ENCODE measurements at regions not wholly inside any gene's neighbourhood (a gene's known extent, or its start where the extent isn't known, plus 50 kb on each side); places are given as distances from the start of the nearest gene placed in this dataset.

DNA sequence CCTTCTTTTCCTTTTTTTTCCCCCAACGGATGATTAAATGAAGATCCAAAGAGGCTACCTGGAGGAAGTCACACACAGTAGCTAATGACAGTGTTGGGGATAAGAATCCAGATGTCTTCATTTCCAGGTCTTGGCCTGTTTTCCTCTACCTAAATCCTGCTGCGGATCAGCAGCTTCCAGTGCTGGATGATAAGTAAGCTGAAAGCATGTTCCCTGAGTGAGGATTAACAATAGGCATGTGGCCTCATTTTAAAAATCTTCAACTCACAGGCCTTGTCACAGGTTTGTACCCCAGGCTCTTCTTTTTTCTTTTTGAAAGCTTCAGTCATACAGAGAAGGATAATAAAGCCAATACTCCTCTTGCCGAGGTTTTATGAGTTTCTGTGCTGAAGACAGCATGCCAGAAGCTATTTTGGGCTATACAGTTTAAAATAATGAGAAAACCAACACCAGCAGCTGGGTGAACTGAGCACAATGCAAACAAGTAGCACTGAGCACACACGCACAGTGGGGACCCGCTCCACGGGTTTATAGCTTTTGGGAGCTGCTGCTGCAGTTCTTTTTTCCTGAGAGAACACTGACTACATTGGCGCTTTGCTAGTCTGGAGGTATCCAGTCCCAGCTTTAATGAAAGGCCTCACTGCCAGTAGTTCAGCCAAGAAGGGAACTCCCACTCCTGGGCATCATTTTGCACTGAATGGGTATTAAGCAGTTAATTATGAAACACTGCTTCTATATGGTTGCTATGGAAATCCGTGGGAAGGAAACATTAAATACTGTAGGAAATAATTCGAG lies 184.2 kb upstream of the CTSO start:
- Mint-ChIP-seq H3K36me3 (no peaks in the 10 kb centered on the region), H3K27ac (no peak overlapping the region), H3K4me3 (no peak overlapping the region), H3K27me3 (no peaks in the 10 kb centered on the region), H3K9me3 (peaks cover 2 to 7% (median 4%) of the 10 kb centered on the region in 5 donors), H3K4me1 (no peaks in the 10 kb centered on the region)
- CTCF ChIA-PET = no interaction called here
- H3K27me3 ChIP-seq (ENCODE audit: insufficient read depth, low read length, poor library complexity, severe bottlenecking) = no peaks in the 10 kb centered on the region
- no peak overlapping the region for H3K27ac ChIP-seq (ENCODE audit: low read depth, low read length)
- H3K9me3 ChIP-seq (ENCODE audit: low read length) = no peaks in the 10 kb centered on the region
- DNase-seq = no peak
- H3K4me1 ChIP-seq (ENCODE audit: insufficient read depth, low read length) = no peaks in the 10 kb centered on the region
- no peaks in the 10 kb centered on the region for H3K36me3 ChIP-seq (ENCODE audit: insufficient read depth, low read length)
- H3K4me3 ChIP-seq (ENCODE audit: low read length) = no peak overlapping the region
- POLR2A ChIA-PET = no interaction called here

DNA sequence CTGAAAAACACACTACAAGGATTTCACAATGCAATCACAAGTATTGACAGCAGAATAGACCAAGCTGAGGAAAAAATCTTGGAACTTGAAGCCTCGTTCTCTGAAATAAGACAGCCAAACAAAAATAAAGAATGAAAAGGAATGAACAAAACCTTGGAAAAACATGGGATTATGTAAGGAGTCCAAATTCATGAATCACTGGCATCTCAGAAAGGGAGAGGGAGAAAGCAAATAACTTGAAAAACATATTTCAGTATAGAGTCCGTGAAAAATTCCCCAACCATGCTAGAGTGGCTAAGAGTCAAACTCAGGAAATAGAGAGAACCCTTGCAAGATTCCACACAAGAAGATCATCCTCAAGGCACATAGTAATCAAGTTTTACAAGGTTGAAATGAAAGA lies 178.5 kb upstream of the CTSO start:
- no peak overlapping the region for H3K4me3 ChIP-seq (ENCODE audit: low read length)
- CTCF ChIA-PET = no interaction called here
- H3K4me1 Mint-ChIP-seq = no peaks in the 10 kb centered on the region

DNA sequence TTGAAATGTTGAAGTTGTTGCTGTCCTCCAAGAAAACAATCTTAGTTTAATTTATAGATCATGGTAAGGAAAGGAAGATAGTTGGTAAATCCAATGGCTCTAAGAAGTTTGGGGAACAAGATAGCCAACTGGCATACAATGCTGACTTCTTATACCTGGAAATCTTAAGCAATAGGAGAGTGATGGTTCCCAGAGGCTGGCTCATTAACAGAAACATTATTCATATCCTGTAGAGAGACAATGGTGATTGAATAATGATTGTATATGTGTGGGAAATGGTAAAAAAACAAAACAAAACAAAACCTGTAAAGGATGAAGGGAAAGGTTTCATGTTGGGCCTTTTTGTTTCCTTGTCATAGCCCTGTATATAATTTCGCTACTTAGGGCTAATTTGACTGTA lies 174.9 kb upstream of the CTSO start:
- H3K27ac Mint-ChIP-seq = no peak overlapping the region
- no peaks in the 10 kb centered on the region for H3K4me1 Mint-ChIP-seq
- H3K36me3 Mint-ChIP-seq = no peaks in the 10 kb centered on the region
- no peak for DNase-seq
- no peaks in the 10 kb centered on the region for H3K27me3 Mint-ChIP-seq
- Histone ChIP-seq H3K36me3 (ENCODE audit: insufficient read depth, low read length) (no peaks in the 10 kb centered on the region), H3K4me1 (ENCODE audit: insufficient read depth, low read length) (no peaks in the 10 kb centered on the region), H3K9me3 (ENCODE audit: low read length) (no peaks in the 10 kb centered on the region), H3K4me3 (ENCODE audit: low read length) (no peak overlapping the region), H3K27ac (ENCODE audit: low read depth, low read length) (no peak overlapping the region), H3K27me3 (ENCODE audit: insufficient read depth, low read length, poor library complexity, severe bottlenecking) (no peaks in the 10 kb centered on the region)
- ChIA-PET POLR2A (no interaction called here), CTCF (no interaction called here)
- no peak overlapping the region for H3K4me3 Mint-ChIP-seq
- peaks cover 5 to 28% (median 6%) of the 10 kb centered on the region in 5 donors for H3K9me3 Mint-ChIP-seq

More for the DNA sequence above, 178.5 kb upstream of the CTSO start:
- Mint-ChIP-seq H3K27ac (no peak overlapping the region), H3K4me3 (no peak overlapping the region), H3K9me3 (peaks cover 3 to 8% (median 7%) of the 10 kb centered on the region in 5 donors), H3K27me3 (no peaks in the 10 kb centered on the region), H3K36me3 (no peaks in the 10 kb centered on the region)
- Histone ChIP-seq H3K27ac (ENCODE audit: low read depth, low read length) (no peak overlapping the region), H3K27me3 (ENCODE audit: insufficient read depth, low read length, poor library complexity, severe bottlenecking) (no peaks in the 10 kb centered on the region), H3K36me3 (ENCODE audit: insufficient read depth, low read length) (no peaks in the 10 kb centered on the region), H3K4me1 (ENCODE audit: insufficient read depth, low read length) (no peaks in the 10 kb centered on the region), H3K9me3 (ENCODE audit: low read length) (no peaks in the 10 kb centered on the region)
- POLR2A ChIA-PET = no interaction called here
- no peak for DNase-seq

- no peaks in the 10 kb centered on the region for H3K27me3 ChIP-seq (ENCODE audit: insufficient read depth, low read length, poor library complexity, severe bottlenecking)
- H3K9me3 ChIP-seq (ENCODE audit: low read length) = no peaks in the 10 kb centered on the region
- Mint-ChIP-seq H3K4me1 (no peaks in the 10 kb centered on the region), H3K36me3 (no peaks in the 10 kb centered on the region), H3K4me3 (no peak overlapping the region), H3K27me3 (no peaks in the 10 kb centered on the region), H3K27ac (no peak overlapping the region), H3K9me3 (peaks cover 0 to 7% (median 2%) of the 10 kb centered on the region in 5 donors)
- POLR2A ChIA-PET = no interaction called here
- H3K27ac ChIP-seq (ENCODE audit: low read depth, low read length) = no peak overlapping the region
- no peaks in the 10 kb centered on the region for H3K36me3 ChIP-seq (ENCODE audit: insufficient read depth, low read length)
- DNase-seq = no peak
- CTCF ChIA-PET = no interaction called here
- no peaks in the 10 kb centered on the region for H3K4me1 ChIP-seq (ENCODE audit: insufficient read depth, low read length)
- no peak overlapping the region for H3K4me3 ChIP-seq (ENCODE audit: low read length)
These were observed 165.0 kb upstream of the CTSO start for GRCh38 chr4:156118507-156119220.

DNA sequence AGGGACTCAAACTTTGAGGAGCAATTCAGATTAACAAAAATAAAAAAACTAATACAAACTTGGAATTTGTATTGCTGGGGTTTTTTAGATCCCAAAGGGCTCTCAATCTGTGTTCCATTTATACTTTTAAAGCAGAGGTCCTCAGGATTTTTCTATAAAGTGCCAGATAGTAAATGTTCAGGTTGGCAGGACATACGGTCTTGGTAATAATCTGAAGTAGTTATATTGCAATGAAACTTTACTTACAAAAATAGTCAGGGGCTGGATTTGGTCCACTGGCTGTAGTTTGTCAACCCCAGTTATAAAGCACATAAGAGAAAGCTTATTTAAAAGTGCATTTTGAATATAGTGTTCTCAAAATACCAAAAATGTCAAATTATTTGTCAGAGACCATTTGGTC lies 164.1 kb upstream of the CTSO start:
- ChIA-PET POLR2A (no interaction called here), CTCF (no interaction called here)
- no peak overlapping the region for H3K4me3 ChIP-seq (ENCODE audit: low read length)
- H3K4me3 Mint-ChIP-seq = no peak overlapping the region
- H3K27me3 Mint-ChIP-seq = no peaks in the 10 kb centered on the region
- H3K36me3 Mint-ChIP-seq = no peaks in the 10 kb centered on the region
- H3K27me3 ChIP-seq (ENCODE audit: insufficient read depth, low read length, poor library complexity, severe bottlenecking) = no peaks in the 10 kb centered on the region
- no peaks in the 10 kb centered on the region for H3K36me3 ChIP-seq (ENCODE audit: insufficient read depth, low read length)
- H3K9me3 Mint-ChIP-seq = peaks cover 0 to 7% (median 0%) of the 10 kb centered on the region in 5 donors
- no peak overlapping the region for H3K27ac ChIP-seq (ENCODE audit: low read depth, low read length)
- no peaks in the 10 kb centered on the region for H3K4me1 Mint-ChIP-seq
- no peak for DNase-seq
- no peaks in the 10 kb centered on the region for H3K4me1 ChIP-seq (ENCODE audit: insufficient read depth, low read length)
- H3K27ac Mint-ChIP-seq = no peak overlapping the region
- H3K9me3 ChIP-seq (ENCODE audit: low read length) = no peaks in the 10 kb centered on the region

GRCh38 chr4:156116991-156117390 lies 163.3 kb upstream of the CTSO start:
- H3K4me1 ChIP-seq (ENCODE audit: insufficient read depth, low read length) = no peaks in the 10 kb centered on the region
- Mint-ChIP-seq H3K27ac (no peak overlapping the region), H3K36me3 (no peaks in the 10 kb centered on the region), H3K4me3 (no peak overlapping the region), H3K9me3 (peaks cover 0 to 7% (median 0%) of the 10 kb centered on the region in 5 donors), H3K4me1 (no peaks in the 10 kb centered on the region), H3K27me3 (no peaks in the 10 kb centered on the region)
- H3K36me3 ChIP-seq (ENCODE audit: insufficient read depth, low read length) = no peaks in the 10 kb centered on the region
- ChIA-PET CTCF (no interaction called here), POLR2A (no interaction called here)
- H3K4me3 ChIP-seq (ENCODE audit: low read length) = no peak overlapping the region
- H3K9me3 ChIP-seq (ENCODE audit: low read length) = no peaks in the 10 kb centered on the region
- H3K27me3 ChIP-seq (ENCODE audit: insufficient read depth, low read length, poor library complexity, severe bottlenecking) = no peaks in the 10 kb centered on the region
- DNase-seq = no peak
- no peak overlapping the region for H3K27ac ChIP-seq (ENCODE audit: low read depth, low read length)

DNA sequence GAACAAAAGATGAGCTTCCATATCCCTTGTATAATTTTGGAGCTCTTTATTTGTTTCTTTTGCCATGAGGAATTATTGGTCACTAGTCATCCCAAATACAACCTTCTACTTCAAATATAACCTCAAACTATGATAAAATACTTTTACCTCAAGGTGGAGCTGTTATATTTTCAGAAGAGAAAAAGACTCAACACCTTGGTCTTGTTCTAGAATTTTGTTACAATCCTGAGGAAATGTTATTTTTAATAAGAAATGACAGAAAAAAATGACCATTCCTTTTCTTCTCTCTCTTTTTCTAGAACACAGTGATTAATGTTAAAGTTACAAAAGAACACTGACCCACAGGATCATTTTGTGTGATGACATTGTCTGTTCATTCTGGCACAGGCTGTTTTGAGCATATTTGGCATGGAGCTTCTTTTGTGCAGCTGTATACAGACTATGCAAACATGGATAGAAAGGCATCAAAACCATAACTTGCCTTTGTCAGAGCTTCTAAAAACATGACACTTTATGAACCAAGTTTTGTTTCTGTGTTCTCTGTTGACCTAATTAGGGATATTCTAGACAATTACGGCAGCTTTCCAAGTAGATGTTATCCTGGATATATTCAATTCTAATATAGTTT lies 159.6 kb upstream of the CTSO start:
- H3K9me3 Mint-ChIP-seq = peaks cover 0 to 4% (median 2%) of the 10 kb centered on the region in 5 donors
- H3K4me3 ChIP-seq (ENCODE audit: low read length) = no peak overlapping the region
- H3K4me1 ChIP-seq (ENCODE audit: insufficient read depth, low read length) = no peaks in the 10 kb centered on the region
- CTCF ChIA-PET = no interaction called here
- POLR2A ChIA-PET = no interaction called here
- no peak overlapping the region for H3K27ac Mint-ChIP-seq
- no peaks in the 10 kb centered on the region for H3K36me3 ChIP-seq (ENCODE audit: insufficient read depth, low read length)
- no peaks in the 10 kb centered on the region for H3K36me3 Mint-ChIP-seq
- no peaks in the 10 kb centered on the region for H3K9me3 ChIP-seq (ENCODE audit: low read length)
- H3K4me3 Mint-ChIP-seq = no peak overlapping the region
- H3K27me3 Mint-ChIP-seq = no peaks in the 10 kb centered on the region
- DNase-seq = no peak
- H3K27me3 ChIP-seq (ENCODE audit: insufficient read depth, low read length, poor library complexity, severe bottlenecking) = no peaks in the 10 kb centered on the region
- no peak overlapping the region for H3K27ac ChIP-seq (ENCODE audit: low read depth, low read length)
- no peaks in the 10 kb centered on the region for H3K4me1 Mint-ChIP-seq

DNA sequence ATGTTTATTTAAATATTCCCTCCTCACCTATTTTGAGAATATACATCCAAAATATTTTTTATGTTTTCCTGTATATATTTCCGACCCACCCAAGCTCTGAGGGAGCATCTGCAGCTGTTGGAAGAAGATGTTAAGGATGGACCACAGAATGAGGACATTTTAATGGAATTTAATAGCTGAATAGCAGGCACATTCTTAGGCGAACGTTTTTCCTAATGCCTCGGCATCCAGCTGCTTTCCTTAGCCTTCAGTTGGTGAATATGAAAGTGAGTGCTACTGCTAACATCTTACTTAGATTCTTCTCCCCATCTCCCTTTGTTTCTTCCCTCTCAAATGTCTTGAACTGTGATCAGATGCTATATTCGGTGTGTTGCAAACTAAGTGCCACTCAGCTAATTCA lies 158.0 kb upstream of the CTSO start:
- H3K27me3 Mint-ChIP-seq = no peaks in the 10 kb centered on the region
- ChIA-PET CTCF (no interaction called here), POLR2A (no interaction called here)
- H3K4me1 Mint-ChIP-seq = no peaks in the 10 kb centered on the region
- H3K9me3 Mint-ChIP-seq = peaks cover 0 to 6% (median 2%) of the 10 kb centered on the region in 5 donors
- no peaks in the 10 kb centered on the region for H3K27me3 ChIP-seq (ENCODE audit: insufficient read depth, low read length, poor library complexity, severe bottlenecking)
- H3K36me3 Mint-ChIP-seq = no peaks in the 10 kb centered on the region
- no peaks in the 10 kb centered on the region for H3K9me3 ChIP-seq (ENCODE audit: low read length)
- H3K27ac Mint-ChIP-seq = no peak overlapping the region
- no peak overlapping the region for H3K4me3 ChIP-seq (ENCODE audit: low read length)
- no peak for DNase-seq
- H3K4me3 Mint-ChIP-seq = no peak overlapping the region
- no peaks in the 10 kb centered on the region for H3K36me3 ChIP-seq (ENCODE audit: insufficient read depth, low read length)
- H3K4me1 ChIP-seq (ENCODE audit: insufficient read depth, low read length) = no peaks in the 10 kb centered on the region
- H3K27ac ChIP-seq (ENCODE audit: low read depth, low read length) = no peak overlapping the region

Measured in CD8-positive, alpha-beta memory T cell (primary cell).